ENCODE measurements at regions not wholly inside any gene's neighbourhood (a gene's known extent, or its start where the extent isn't known, plus 50 kb on each side); places are given as distances from the start of the nearest gene placed in this dataset.

- Mint-ChIP-seq H3K27ac (no peak overlapping the region), H3K9me3 (peaks cover 21% of the 10 kb centered on the region), H3K4me1 (peaks cover 6% of the 10 kb centered on the region), H3K27me3 (ENCODE audit: low read depth) (peaks cover 14% of the 10 kb centered on the region), H3K36me3 (ENCODE audit: low read depth) (peaks cover 19% of the 10 kb centered on the region), H3K4me3 (no peak overlapping the region)
- no peak for TF ChIP-seq CTCF (IDR thresholded peaks at IDR 0.05; ENCODE audit: unreplicated experiment in 3 of 3)
These were observed 50.3 kb downstream of the PTGR3 start for GRCh38 chr18:75158465-75159237.

- Mint-ChIP-seq H3K4me1 (peaks cover 6% of the 10 kb centered on the region), H3K27ac (no peak overlapping the region), H3K27me3 (ENCODE audit: low read depth) (peaks cover 14% of the 10 kb centered on the region), H3K4me3 (no peak overlapping the region), H3K9me3 (peaks cover 23% of the 10 kb centered on the region), H3K36me3 (ENCODE audit: low read depth) (peaks cover 22% of the 10 kb centered on the region)
- TF ChIP-seq CTCF (IDR thresholded peaks at IDR 0.05; ENCODE audit: unreplicated experiment in 3 of 3) = no peak
These were observed 51.1 kb downstream of the PTGR3 start for GRCh38 chr18:75157851-75158250.

- Mint-ChIP-seq H3K36me3 (ENCODE audit: low read depth) (peaks cover 23% of the 10 kb centered on the region), H3K4me3 (no peak overlapping the region), H3K9me3 (peaks cover 28% of the 10 kb centered on the region), H3K27me3 (ENCODE audit: low read depth) (peaks cover 14% of the 10 kb centered on the region), H3K4me1 (peaks cover 6% of the 10 kb centered on the region), H3K27ac (no peak overlapping the region)
- no peak for TF ChIP-seq CTCF (IDR thresholded peaks at IDR 0.05; ENCODE audit: unreplicated experiment in 3 of 3)
These were observed 51.6 kb downstream of the PTGR3 start for GRCh38 chr18:75157381-75157780.

- Mint-ChIP-seq H3K27ac (no peak overlapping the region), H3K36me3 (ENCODE audit: low read depth) (peaks cover 28% of the 10 kb centered on the region), H3K4me3 (no peak overlapping the region), H3K27me3 (ENCODE audit: low read depth) (peaks cover 14% of the 10 kb centered on the region), H3K9me3 (peaks cover 33% of the 10 kb centered on the region), H3K4me1 (peaks cover 6% of the 10 kb centered on the region)
- TF ChIP-seq CTCF (IDR thresholded peaks at IDR 0.05; ENCODE audit: unreplicated experiment in 3 of 3) = no peak
These were observed 52.1 kb downstream of the PTGR3 start for GRCh38 chr18:75156831-75157230.

GRCh38 chr18:75156139-75156750, 52.7 kb downstream of the PTGR3 start:
- Mint-ChIP-seq H3K27me3 (ENCODE audit: low read depth) (peaks cover 14% of the 10 kb centered on the region), H3K9me3 (peaks cover 37% of the 10 kb centered on the region), H3K36me3 (ENCODE audit: low read depth) (peaks cover 31% of the 10 kb centered on the region), H3K4me1 (peaks cover 6% of the 10 kb centered on the region), H3K4me3 (no peak overlapping the region), H3K27ac (no peak overlapping the region)
- TF ChIP-seq CTCF (IDR thresholded peaks at IDR 0.05; ENCODE audit: unreplicated experiment in 3 of 3) = no peak
